SU-DHL-6 (cell line): ENCODE measurements at regions not wholly inside any gene's neighbourhood (a gene's known extent, or its start where the extent isn't known, plus 50 kb on each side); places are given as distances from the start of the nearest gene placed in this dataset.

Experiments used
- H2AFZ ChIP-seq: fragments of 200-600 bp; sonication (generic); 2 replicates; pipeline ENCODE4 v1.6.1; 2014; ENCODE audit warnings: low read depth, mild to moderate bottlenecking, moderate library complexity, mixed read lengths, antibody characterized with exemption, low read length; ENCODE audit not compliant: severe bottlenecking
- H3F3A ChIP-seq: fragments of 200-600 bp; shearing (Covaris generic); 2 replicates; pipeline ENCODE4 v1.6.0; 2016; ENCODE audit warnings: antibody characterized with exemption, mild to moderate bottlenecking; ENCODE audit not compliant: insufficient read depth
- H3K27ac ChIP-seq: fragments of 200-600 bp; sonication (generic); 2 replicates; pipeline ENCODE4 v1.5.1; 2016; ENCODE audit warnings: low read depth, mild to moderate bottlenecking, low read length, moderate library complexity, mixed read lengths
- H3K27me3 ChIP-seq: fragments of 200-600 bp; sonication (generic), shearing (Covaris generic); 2 replicates; pipeline ENCODE4 v1.6.0; 2014; ENCODE audit warnings: mild to moderate bottlenecking, low read length
- H3K36me3 ChIP-seq: fragments of 200-600 bp; sonication (generic); 2 replicates; pipeline ENCODE4 v1.6.1; 2014; ENCODE audit warnings: mild to moderate bottlenecking, low read length, mixed read lengths
- H3K4me2 ChIP-seq: fragments of 300-600, 200-600 bp; shearing (Covaris generic), sonication (generic); 2 replicates; pipeline ENCODE4 v1.6.0; 2014; ENCODE audit warnings: low read length, low read depth, mild to moderate bottlenecking; ENCODE audit not compliant: poor library complexity, severe bottlenecking
- H3K4me3 ChIP-seq: fragments of 200-600 bp; sonication (generic); 2 replicates; pipeline ENCODE4 v1.5.1; 2014; ENCODE audit warnings: antibody characterized with exemption, low read length, mild to moderate bottlenecking, mixed read lengths; ENCODE audit not compliant: insufficient read depth, poor library complexity, severe bottlenecking
- H3K79me2 ChIP-seq: fragments of 200-600 bp; sonication (generic); 2 replicates; pipeline ENCODE4 v1.6.1; 2014; ENCODE audit warnings: mild to moderate bottlenecking, low read length, moderate library complexity; ENCODE audit not compliant: insufficient read depth
- H3K9ac ChIP-seq: fragments of 200-600 bp; sonication (generic); 2 replicates; pipeline ENCODE4 v1.7.0; 2014; ENCODE audit warnings: mild to moderate bottlenecking, low read length
- H3K9me2 ChIP-seq: fragments of 200-600 bp; sonication (generic); replicated peaks from 2 replicates; pipeline ENCODE4 v1.6.1; 2014; ENCODE audit warnings: low read length; ENCODE audit not compliant: insufficient read depth
- H3K9me3 ChIP-seq: fragments of 200-600 bp; sonication (generic); 2 replicates; pipeline ENCODE4 v1.6.1; 2014; ENCODE audit warnings: low read length, mixed read lengths; ENCODE audit not compliant: insufficient read depth
- H4K20me1 ChIP-seq: fragments of 200-600 bp; sonication (generic); 2 replicates; pipeline ENCODE4 v1.6.1; 2014; ENCODE audit warnings: low read depth, mild to moderate bottlenecking, antibody characterized with exemption, low read length, moderate library complexity, mixed read lengths
- CTCF ChIP-seq: fragments of 200-600 bp; sonication (generic); IDR thresholded peaks from one replicate; pipeline ENCODE4 v1.5.1; 2017; ENCODE audit warnings: antibody characterized with exemption, mild to moderate bottlenecking, low read length, moderate library complexity; ENCODE audit not compliant: insufficient read depth, poor library complexity, severe bottlenecking
- EZH2phosphoT487 ChIP-seq: fragments of 200-600 bp; sonication (generic), shearing (Covaris generic); conservative IDR thresholded peaks from 2 replicates; pipeline ENCODE4 v1.6.1; 2018; ENCODE audit warnings: mild to moderate bottlenecking, antibody characterized with exemption, low read length, moderate library complexity, mixed read lengths

- H3K4me2 ChIP-seq, result no peak overlapping the region
- H3K4me3 ChIP-seq, result no peak overlapping the region
- no peaks in the 10 kb centered on the region for H3K36me3 ChIP-seq
- H4K20me1 ChIP-seq, result no peaks in the 10 kb centered on the region
- no peaks in the 10 kb centered on the region for H3K79me2 ChIP-seq
- no peak overlapping the region for H3K9ac ChIP-seq
- no peaks in the 10 kb centered on the region for H3F3A ChIP-seq
- H2AFZ ChIP-seq, result no peak overlapping the region
- H3K9me2 ChIP-seq, result no peaks in the 10 kb centered on the region
- TF ChIP-seq EZH2phosphoT487 (no peak), CTCF (no peak)
- H3K27me3 ChIP-seq, result no peaks in the 10 kb centered on the region
- H3K9me3 ChIP-seq, result no peaks in the 10 kb centered on the region
- H3K27ac ChIP-seq, result no peak overlapping the region
These were observed 602.6 kb upstream of the API5 start for GRCh38 chr11:42709216-42709615.

DNA sequence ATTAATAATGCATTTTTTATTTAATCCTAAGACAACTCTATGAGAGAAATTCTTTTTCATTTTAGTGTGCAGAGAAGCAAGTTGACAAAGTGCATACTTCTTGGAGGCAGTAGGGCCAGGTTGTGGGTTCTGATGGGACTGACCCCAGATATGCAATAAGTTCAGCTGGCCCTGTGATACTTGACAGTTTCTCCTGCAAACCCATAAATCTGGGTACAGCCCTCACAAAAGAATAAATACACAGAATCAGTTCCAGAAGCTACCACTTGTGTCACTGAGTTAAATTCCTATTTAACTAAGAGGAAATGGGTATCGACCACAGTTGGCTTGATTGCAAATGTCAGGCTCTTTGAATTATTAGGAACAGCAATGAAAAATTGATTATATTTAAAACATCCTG, 598.5 kb upstream of the API5 start:
- TF ChIP-seq CTCF (no peak), EZH2phosphoT487 (no peak)
- H3K36me3 ChIP-seq, result no peaks in the 10 kb centered on the region
- H3K27me3 ChIP-seq, result no peaks in the 10 kb centered on the region

GRCh38 chr11:42713753-42714152, 598.0 kb upstream of the API5 start:
- H3K4me3 ChIP-seq, result no peak overlapping the region
- no peaks in the 10 kb centered on the region for H4K20me1 ChIP-seq
- H3K4me2 ChIP-seq, result no peak overlapping the region
- no peaks in the 10 kb centered on the region for H3K9me3 ChIP-seq
- H3K36me3 ChIP-seq, result no peaks in the 10 kb centered on the region
- H2AFZ ChIP-seq, result no peak overlapping the region
- H3K79me2 ChIP-seq, result no peaks in the 10 kb centered on the region
- H3K27ac ChIP-seq, result no peak overlapping the region
- no peaks in the 10 kb centered on the region for H3K27me3 ChIP-seq
- no peaks in the 10 kb centered on the region for H3K9me2 ChIP-seq
- H3K9ac ChIP-seq, result no peak overlapping the region
- no peaks in the 10 kb centered on the region for H3F3A ChIP-seq
- TF ChIP-seq EZH2phosphoT487, result no peak
- no peak for TF ChIP-seq CTCF

More for the DNA sequence above, 598.5 kb upstream of the API5 start:
- Histone ChIP-seq H3K27ac (no peak overlapping the region), H4K20me1 (no peaks in the 10 kb centered on the region), H3F3A (no peaks in the 10 kb centered on the region), H3K4me3 (no peak overlapping the region), H3K4me2 (no peak overlapping the region), H3K9ac (no peak overlapping the region), H3K79me2 (no peaks in the 10 kb centered on the region), H3K9me2 (no peaks in the 10 kb centered on the region), H3K9me3 (no peaks in the 10 kb centered on the region), H2AFZ (no peak overlapping the region)
